ENCODE measurements at regions not wholly inside any gene's neighbourhood (a gene's known extent, or its start where the extent isn't known, plus 50 kb on each side); places are given as distances from the start of the nearest gene placed in this dataset.

DNA sequence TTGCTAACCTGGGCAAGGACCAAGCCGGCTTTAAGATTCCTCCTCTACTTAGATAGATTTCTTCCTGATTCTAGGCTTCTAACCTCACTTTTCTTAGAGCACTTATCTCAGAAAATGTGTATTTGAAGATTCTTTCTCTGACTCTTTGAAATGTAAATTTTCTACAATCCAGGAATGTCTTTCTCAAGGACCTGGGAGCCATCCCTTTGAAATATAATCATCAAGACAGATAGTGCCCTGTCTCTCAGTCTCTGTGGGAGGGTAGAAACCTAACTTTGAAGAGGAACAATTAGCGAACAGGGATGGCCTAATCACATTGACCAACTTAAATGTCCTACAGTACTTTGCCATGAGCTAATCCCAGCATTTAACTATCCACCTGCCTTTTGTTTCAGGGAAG is 1646.0 kb downstream of the PCDH9 start:
- no peak for TF ChIP-seq GLIS3 (CRISPR knock-in tag; IDR thresholded peaks at IDR 0.05)
- TF ChIP-seq BACH2 (CRISPR knock-in tag; IDR thresholded peaks at IDR 0.05; ENCODE audit: borderline replicate concordance) = no peak
- TF ChIP-seq TOX (CRISPR knock-in tag; IDR thresholded peaks at IDR 0.05; ENCODE audit: borderline replicate concordance) = no peak
- TF ChIP-seq, protein P1, sequence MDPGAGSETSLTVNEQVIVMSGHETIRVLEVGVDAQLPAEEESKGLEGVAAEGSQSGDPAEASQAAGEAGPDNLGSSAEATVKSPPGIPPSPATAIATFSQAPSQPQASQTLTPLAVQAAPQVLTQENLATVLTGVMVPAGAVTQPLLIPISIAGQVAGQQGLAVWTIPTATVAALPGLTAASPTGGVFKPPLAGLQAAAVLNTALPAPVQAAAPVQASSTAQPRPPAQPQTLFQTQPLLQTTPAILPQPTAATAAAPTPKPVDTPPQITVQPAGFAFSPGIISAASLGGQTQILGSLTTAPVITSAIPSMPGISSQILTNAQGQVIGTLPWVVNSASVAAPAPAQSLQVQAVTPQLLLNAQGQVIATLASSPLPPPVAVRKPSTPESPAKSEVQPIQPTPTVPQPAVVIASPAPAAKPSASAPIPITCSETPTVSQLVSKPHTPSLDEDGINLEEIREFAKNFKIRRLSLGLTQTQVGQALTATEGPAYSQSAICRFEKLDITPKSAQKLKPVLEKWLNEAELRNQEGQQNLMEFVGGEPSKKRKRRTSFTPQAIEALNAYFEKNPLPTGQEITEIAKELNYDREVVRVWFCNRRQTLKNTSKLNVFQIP (CRISPR knock-in tag; IDR thresholded peaks at IDR 0.05; ENCODE audit: borderline replicate concordance, low read depth) = no peak
- no peak for TF ChIP-seq ZFP30 (CRISPR knock-in tag; IDR thresholded peaks at IDR 0.05)
- no peak for TF ChIP-seq ISL1 (CRISPR knock-in tag; IDR thresholded peaks at IDR 0.05)
- TF ChIP-seq, protein P2, sequence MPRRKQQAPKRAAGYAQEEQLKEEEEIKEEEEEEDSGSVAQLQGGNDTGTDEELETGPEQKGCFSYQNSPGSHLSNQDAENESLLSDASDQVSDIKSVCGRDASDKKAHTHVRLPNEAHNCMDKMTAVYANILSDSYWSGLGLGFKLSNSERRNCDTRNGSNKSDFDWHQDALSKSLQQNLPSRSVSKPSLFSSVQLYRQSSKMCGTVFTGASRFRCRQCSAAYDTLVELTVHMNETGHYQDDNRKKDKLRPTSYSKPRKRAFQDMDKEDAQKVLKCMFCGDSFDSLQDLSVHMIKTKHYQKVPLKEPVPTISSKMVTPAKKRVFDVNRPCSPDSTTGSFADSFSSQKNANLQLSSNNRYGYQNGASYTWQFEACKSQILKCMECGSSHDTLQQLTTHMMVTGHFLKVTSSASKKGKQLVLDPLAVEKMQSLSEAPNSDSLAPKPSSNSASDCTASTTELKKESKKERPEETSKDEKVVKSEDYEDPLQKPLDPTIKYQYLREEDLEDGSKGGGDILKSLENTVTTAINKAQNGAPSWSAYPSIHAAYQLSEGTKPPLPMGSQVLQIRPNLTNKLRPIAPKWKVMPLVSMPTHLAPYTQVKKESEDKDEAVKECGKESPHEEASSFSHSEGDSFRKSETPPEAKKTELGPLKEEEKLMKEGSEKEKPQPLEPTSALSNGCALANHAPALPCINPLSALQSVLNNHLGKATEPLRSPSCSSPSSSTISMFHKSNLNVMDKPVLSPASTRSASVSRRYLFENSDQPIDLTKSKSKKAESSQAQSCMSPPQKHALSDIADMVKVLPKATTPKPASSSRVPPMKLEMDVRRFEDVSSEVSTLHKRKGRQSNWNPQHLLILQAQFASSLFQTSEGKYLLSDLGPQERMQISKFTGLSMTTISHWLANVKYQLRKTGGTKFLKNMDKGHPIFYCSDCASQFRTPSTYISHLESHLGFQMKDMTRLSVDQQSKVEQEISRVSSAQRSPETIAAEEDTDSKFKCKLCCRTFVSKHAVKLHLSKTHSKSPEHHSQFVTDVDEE (CRISPR knock-in tag; IDR thresholded peaks at IDR 0.05) = no peak
- TF ChIP-seq ZNF70 (CRISPR knock-in tag; IDR thresholded peaks at IDR 0.05) = no peak
